ENCODE measurements at regions not wholly inside any gene's neighbourhood (a gene's known extent, or its start where the extent isn't known, plus 50 kb on each side); places are given as distances from the start of the nearest gene placed in this dataset.

DNA sequence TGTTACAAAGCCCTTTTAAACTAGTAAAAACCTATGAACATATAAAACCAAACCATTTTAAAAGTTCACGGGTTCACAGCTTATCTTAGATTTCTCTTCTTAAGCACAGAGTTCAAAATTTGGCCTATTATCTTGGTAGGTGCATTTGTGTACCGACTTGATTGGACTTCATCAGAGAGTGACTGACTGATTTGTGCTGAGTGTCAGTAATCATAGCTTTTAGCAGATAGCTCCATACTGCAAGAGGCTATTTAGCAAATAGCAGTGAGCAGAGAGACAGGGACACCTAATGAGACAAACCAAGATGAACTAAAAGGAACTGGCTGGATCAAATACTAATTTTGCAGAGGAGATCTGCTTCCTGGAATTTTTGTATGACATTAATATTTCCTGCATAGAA lies 274.5 kb downstream of the PRR16 start:
- TF ChIP-seq, protein P1, sequence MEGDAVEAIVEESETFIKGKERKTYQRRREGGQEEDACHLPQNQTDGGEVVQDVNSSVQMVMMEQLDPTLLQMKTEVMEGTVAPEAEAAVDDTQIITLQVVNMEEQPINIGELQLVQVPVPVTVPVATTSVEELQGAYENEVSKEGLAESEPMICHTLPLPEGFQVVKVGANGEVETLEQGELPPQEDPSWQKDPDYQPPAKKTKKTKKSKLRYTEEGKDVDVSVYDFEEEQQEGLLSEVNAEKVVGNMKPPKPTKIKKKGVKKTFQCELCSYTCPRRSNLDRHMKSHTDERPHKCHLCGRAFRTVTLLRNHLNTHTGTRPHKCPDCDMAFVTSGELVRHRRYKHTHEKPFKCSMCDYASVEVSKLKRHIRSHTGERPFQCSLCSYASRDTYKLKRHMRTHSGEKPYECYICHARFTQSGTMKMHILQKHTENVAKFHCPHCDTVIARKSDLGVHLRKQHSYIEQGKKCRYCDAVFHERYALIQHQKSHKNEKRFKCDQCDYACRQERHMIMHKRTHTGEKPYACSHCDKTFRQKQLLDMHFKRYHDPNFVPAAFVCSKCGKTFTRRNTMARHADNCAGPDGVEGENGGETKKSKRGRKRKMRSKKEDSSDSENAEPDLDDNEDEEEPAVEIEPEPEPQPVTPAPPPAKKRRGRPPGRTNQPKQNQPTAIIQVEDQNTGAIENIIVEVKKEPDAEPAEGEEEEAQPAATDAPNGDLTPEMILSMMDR (conservative IDR thresholded peaks at IDR 0.05; ENCODE audit: low read length): no peak
- no peak overlapping the region for H3K4me3 ChIP-seq (ENCODE audit: low read length)

DNA sequence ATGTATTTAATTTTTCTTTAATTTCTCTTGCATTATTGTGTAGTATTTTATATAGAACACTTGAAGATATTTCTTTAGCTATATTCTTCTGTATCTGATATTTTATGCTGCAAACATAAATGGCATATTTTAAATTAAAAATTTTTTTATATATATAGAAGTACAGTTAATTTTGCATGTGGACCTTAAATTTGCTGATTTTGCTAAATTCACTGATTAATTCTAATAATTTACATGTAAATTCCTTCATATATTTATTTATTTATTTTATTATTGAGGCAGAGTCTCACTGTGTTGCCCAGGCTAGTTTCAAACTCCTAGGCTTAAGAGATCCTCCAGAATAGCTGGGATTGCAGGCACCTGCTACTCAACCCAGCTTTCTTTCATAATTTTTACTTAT lies 276.9 kb downstream of the PRR16 start:
- no peak overlapping the region for H3K4me3 ChIP-seq (ENCODE audit: low read length)
- TF ChIP-seq, protein P1 (conservative IDR thresholded peaks at IDR 0.05; ENCODE audit: low read length): no peak
- DNase-seq (ENCODE audit: low read depth): no peak

More for the DNA sequence above, 274.5 kb downstream of the PRR16 start:
- DNase-seq (ENCODE audit: low read depth): no peak

DNA sequence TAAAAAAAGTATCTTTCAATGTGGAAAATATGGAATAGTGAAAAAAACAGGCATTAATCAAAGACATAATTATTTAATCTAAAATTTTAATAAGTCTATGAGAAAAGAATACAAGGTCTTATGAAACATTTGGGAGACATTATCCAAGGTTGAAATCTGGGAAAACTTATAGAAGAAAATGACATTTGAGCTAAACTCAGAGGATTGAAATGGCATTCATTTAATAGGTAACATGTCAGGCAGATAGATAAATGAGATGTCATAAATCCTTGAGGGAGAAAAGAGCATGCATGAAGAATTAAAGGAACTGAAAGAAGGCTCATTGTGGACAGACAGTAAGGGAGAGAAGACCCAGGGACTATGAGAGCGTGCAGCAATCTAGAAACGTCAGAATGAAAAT lies 284.4 kb downstream of the PRR16 start:
- TF ChIP-seq, protein P1 (conservative IDR thresholded peaks at IDR 0.05; ENCODE audit: low read length): no peak
- H3K4me3 ChIP-seq (ENCODE audit: low read length): no peak overlapping the region
- DNase-seq (ENCODE audit: low read depth): no peak

DNA sequence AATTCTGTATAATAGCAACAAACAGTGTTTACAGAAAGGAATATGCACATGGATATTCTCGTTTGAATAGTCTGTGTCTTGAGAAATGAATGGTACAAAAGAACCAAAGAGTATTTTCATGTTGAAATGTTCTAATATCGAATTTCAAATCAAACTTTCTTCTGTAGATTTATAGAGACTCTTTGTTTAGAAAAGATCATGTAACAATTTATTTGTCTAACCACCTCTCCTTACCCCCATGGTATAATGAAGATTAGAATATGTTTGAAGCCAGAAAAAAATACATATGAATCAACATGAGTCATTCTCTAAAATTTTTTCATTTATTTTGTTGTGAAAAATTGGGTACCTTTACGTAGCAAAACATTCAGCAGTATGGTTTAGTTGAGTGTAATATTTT lies 285.6 kb downstream of the PRR16 start:
- no peak for DNase-seq (ENCODE audit: low read depth)
- TF ChIP-seq, protein P1 (conservative IDR thresholded peaks at IDR 0.05; ENCODE audit: low read length): no peak
- H3K4me3 ChIP-seq (ENCODE audit: low read length): no peak overlapping the region

DNA sequence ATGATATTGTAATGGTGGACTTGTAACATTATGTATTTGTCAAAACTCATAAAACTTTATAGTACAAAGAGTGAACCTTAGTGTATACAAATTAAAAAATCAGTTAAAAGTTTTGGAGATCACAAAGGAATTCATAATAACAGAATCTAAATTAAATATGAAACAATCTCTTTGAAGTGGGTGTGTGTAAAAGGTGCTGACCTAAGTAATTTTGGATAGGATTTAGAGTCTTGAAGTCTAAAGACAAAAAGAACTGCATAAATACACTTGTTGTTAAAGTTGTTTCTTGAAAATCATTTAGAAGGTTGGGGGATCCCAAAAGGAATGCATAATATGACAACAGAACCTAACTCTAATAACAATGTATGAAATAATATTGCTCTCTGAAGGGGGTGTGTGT lies 295.5 kb downstream of the PRR16 start:
- TF ChIP-seq, protein P1 (conservative IDR thresholded peaks at IDR 0.05; ENCODE audit: low read length): no peak
- DNase-seq (ENCODE audit: low read depth): no peak

DNA sequence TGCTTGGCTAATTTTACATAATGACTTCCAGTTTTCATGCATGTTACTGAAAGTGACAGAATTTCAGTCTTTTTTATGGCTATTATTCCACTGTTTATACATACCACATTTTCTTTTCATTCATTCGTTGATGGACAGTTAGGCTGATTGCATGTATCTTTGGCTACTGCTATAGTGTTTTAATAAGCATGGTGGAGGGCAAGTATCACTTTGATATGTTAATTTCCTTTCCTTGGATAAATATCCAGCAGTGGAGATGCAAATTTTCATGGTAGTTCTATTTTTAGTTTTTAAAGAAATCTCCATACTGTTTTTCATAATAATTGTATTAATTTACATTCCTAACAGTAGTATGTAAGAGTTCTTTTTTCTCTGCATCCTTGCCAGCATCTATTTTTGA lies 297.9 kb downstream of the PRR16 start:
- no peak for DNase-seq (ENCODE audit: low read depth)
- H3K4me3 ChIP-seq (ENCODE audit: low read length): no peak overlapping the region
- TF ChIP-seq, protein P1 (conservative IDR thresholded peaks at IDR 0.05; ENCODE audit: low read length): no peak

More for the DNA sequence above, 295.5 kb downstream of the PRR16 start:
- H3K4me3 ChIP-seq (ENCODE audit: low read length): no peak overlapping the region

DNA sequence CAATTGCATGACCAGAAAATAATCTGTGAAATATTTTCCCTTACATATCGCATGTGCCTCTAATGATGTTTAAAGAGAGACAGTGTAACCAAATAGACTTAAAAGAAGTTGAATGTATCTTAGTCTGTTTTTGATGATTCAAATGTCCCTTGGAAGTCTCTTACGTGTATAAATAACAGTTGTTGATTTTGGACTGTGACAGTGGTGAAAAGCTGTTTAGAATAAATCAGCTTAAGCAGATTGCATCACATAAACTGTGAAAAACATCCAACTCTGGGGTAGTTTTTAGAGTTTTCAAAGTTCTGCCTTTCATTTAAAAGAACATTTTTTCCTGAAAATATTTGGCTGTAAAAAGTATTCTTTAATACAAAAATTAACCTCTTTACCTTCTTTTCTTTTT lies 301.1 kb downstream of the PRR16 start:
- peak; percentile 70 for DNase-seq (ENCODE audit: low read depth)
- no peak overlapping the region for H3K4me3 ChIP-seq (ENCODE audit: low read length)
- TF ChIP-seq, protein P1 (conservative IDR thresholded peaks at IDR 0.05; ENCODE audit: low read length): no peak
